ENCODE measurements at regions not wholly inside any gene's neighbourhood (a gene's known extent, or its start where the extent isn't known, plus 50 kb on each side); places are given as distances from the start of the nearest gene placed in this dataset.

DNA sequence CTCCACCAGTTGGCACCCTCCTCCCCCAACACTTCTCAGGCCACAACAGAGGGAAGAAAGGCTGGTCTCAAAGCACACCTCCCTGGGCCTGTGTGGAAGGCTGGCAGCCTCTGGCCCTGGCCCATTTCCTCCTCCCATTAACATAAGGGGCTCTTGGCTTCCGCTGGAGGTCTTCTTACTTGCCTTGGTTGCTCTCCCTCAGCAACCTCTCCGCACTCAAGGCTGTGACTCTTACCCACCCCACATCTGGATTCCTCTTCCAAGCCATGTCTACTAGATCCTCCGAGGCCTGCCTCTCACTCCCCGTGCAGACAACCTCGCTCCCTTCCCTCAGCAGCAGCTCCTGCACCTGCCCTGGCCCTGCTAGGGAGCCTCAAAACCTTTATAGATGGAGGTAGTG lies 76.7 kb upstream of the PRNP start:
- ATAC-seq (replicated peaks): no peak
- no peak overlapping the region for H3K27ac Mint-ChIP-seq
- H3K27me3 Mint-ChIP-seq: peaks cover 0 to 3% of the 10 kb centered on the region in 2 donors
- no peak for DNase-seq
- H3K4me1 Mint-ChIP-seq: peaks cover 27 to 36% of the 10 kb centered on the region in 2 donors
- no peaks in the 10 kb centered on the region for H3K9me3 Mint-ChIP-seq
- no peak overlapping the region for H3K4me3 Mint-ChIP-seq
- peaks cover 0 to 2% of the 10 kb centered on the region in 2 donors for H3K36me3 Mint-ChIP-seq

DNA sequence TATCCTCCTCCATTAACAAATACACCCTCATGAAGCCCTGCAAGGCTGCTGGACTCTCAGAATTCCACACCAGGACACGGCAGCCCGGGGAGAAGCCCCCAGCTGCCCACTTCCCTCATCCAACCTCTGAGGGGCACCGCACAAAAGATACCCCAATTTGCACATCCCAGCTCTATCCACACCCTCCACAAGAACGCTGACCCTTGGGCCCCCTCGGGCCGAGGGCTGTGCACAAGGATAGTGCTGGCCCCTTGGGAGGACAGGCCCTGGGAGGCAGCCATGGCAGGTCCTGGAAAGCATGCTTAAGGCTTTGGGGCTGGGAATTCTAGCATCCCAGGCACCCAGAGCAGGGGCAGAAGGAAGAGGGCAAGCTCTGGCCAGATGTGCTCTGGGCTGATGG lies 77.4 kb upstream of the PRNP start:
- ATAC-seq (replicated peaks): no peak
- Mint-ChIP-seq H3K36me3 (no peaks in the 10 kb centered on the region), H3K4me1 (peaks cover 20 to 30% of the 10 kb centered on the region in 2 donors), H3K27me3 (peaks cover 2 to 5% of the 10 kb centered on the region in 2 donors), H3K27ac (no peak overlapping the region), H3K9me3 (no peaks in the 10 kb centered on the region), H3K4me3 (no peak overlapping the region)
- no peak for DNase-seq

GRCh38 chr20:4607287-4607713 lies 79.0 kb upstream of the PRNP start:
- H3K4me1 Mint-ChIP-seq: peaks cover 12 to 24% of the 10 kb centered on the region in 2 donors
- no peaks in the 10 kb centered on the region for H3K36me3 Mint-ChIP-seq
- H3K27ac Mint-ChIP-seq: no peak overlapping the region
- H3K27me3 Mint-ChIP-seq: peaks cover 9 to 13% of the 10 kb centered on the region in 2 donors
- peak; percentile 90 to 92 for ATAC-seq (replicated peaks)
- H3K9me3 Mint-ChIP-seq: no peaks in the 10 kb centered on the region
- no peak overlapping the region for H3K4me3 Mint-ChIP-seq
- peak; percentile 48 for DNase-seq

DNA sequence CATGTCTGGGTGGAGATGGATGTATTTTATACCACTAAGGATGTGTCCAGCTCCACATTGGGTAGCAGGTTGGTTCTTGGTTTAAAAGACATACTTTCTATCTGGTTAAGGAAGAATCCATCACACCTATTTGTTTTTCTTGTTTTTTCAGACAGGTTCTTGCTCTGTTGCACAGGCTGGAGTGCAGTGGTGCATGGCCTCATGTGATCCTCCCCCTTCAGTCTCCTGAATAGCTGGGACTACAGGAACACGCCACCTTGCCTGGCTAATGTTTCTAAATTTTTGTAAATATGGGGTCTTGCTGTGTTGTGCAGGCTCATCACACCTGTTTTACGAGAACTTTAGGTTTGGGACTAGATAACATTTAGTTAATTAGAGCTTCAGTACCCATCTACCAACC lies 80.2 kb upstream of the PRNP start:
- Mint-ChIP-seq H3K27ac (no peak overlapping the region), H3K27me3 (peaks cover 13 to 20% of the 10 kb centered on the region in 2 donors), H3K4me3 (no peak overlapping the region), H3K9me3 (no peaks in the 10 kb centered on the region), H3K36me3 (no peaks in the 10 kb centered on the region), H3K4me1 (peaks cover 12 to 24% of the 10 kb centered on the region in 2 donors)
- no peak for ATAC-seq (replicated peaks)
- DNase-seq: no peak

DNA sequence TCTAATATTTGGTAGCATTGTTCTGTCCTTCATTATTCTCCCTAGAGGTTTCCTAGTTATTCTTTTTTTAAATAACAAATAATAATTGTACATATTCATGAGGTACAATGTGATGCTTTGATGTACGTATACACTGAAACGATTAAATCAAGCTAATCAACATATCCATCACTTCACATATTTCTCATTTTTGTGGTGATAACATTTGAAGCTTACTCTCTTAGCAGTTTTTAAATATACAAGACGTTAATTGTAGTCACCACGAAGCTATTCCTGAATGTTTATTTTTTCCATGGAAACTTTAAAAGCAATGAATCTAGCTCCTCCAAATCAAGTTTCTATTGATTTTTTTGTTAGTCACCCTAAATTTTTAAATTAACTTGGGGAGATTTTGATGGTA lies 81.1 kb upstream of the PRNP start:
- Mint-ChIP-seq H3K9me3 (no peaks in the 10 kb centered on the region), H3K4me3 (no peak overlapping the region), H3K27me3 (peaks cover 17 to 29% of the 10 kb centered on the region in 2 donors), H3K27ac (no peak overlapping the region), H3K4me1 (peaks cover 12 to 22% of the 10 kb centered on the region in 2 donors), H3K36me3 (no peaks in the 10 kb centered on the region)
- DNase-seq (no peak), ATAC-seq (replicated peaks) (no peak)

DNA sequence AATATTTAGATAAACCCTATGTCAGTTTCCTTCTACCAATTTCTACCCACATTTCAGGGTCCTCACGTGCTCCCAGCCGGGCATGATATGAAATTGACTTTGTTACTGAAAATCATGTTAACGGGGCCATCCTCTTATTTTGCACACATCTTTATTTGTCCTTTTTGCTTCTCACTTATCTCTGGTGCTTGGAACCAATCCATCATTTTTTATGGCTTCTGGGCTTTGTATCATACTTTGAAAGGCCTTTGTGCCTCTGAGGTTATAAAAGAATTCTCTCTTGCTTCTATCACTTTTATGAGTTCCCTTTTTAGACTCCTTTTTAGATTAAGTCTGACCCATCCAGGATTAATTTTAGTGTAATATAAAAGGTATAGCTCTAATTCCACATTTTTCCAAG lies 81.7 kb upstream of the PRNP start:
- Mint-ChIP-seq H3K27ac (no peak overlapping the region), H3K4me3 (no peak overlapping the region), H3K4me1 (peaks cover 11 to 17% of the 10 kb centered on the region in 2 donors), H3K9me3 (no peaks in the 10 kb centered on the region), H3K27me3 (peaks cover 17 to 29% of the 10 kb centered on the region in 2 donors), H3K36me3 (no peaks in the 10 kb centered on the region)
- ATAC-seq (replicated peaks): no peak
- no peak for DNase-seq

DNA sequence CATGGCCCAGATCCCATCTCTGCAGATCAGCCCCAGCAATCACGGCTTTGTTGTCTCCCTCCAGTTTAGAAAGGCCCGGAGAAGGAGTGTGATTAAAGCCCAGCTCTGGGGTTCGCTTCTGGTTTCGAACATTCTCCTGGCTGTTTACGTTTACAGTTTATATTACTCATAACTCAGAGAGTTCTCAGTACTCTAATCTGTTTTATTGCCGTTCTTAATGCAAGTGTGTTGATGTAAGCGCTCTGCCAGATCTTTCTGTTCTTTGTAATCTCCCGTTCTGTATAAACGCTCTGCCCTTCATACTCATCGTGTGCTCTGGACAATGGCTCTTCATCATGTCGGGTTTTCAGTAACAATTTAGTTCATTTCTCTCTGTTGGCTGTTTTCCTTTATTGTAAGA lies 82.5 kb upstream of the PRNP start:
- no peaks in the 10 kb centered on the region for H3K9me3 Mint-ChIP-seq
- H3K27me3 Mint-ChIP-seq: peaks cover 21 to 29% of the 10 kb centered on the region in 2 donors
- ATAC-seq (replicated peaks) (no peak), DNase-seq (no peak)
- no peak overlapping the region for H3K27ac Mint-ChIP-seq
- H3K4me1 Mint-ChIP-seq: peaks cover 11 to 13% of the 10 kb centered on the region in 2 donors
- no peaks in the 10 kb centered on the region for H3K36me3 Mint-ChIP-seq
- no peak overlapping the region for H3K4me3 Mint-ChIP-seq

GRCh38 chr20:4602297-4602631 lies 84.0 kb upstream of the PRNP start:
- H3K4me3 Mint-ChIP-seq: no peak overlapping the region
- no peak overlapping the region for H3K27ac Mint-ChIP-seq
- H3K27me3 Mint-ChIP-seq: peaks cover 26 to 34% of the 10 kb centered on the region in 2 donors
- H3K4me1 Mint-ChIP-seq: peaks cover 2 to 13% of the 10 kb centered on the region in 2 donors
- no peaks in the 10 kb centered on the region for H3K36me3 Mint-ChIP-seq
- H3K9me3 Mint-ChIP-seq: no peaks in the 10 kb centered on the region
- DNase-seq: no peak
- no peak for ATAC-seq (replicated peaks)

DNA sequence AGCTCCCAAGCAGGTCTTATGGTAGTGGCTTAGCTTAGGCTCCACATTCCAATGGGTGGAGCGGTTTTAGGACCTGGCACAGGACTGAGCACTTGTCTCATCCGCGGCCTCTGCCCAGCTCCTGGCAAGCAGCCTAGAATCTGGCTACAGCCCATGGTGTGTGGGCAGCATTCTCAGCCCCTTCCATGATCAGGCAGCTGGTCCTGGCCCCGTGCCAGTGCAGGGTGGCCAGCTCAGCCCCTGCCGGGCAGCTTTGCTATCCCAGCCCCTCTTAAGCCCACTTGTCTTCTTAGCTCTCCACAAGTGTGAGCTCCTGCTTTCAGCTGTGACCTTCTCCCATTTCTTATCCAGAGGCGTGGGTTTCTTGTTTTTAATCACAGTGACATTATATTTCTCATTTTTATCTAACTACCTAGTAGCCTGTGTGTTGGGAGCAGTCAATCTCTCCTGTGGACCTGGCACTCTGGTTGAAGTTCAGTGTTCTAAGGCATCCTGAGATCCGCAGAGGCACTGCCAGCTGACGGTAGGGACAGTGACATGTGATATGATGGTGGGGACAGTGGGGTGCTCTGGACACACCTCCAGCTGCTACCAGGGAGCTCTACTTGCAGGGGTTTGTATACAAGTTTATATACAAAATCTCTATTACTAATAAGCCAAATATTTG lies 84.5 kb upstream of the PRNP start:
- H3K27me3 Mint-ChIP-seq: peaks cover 26 to 39% of the 10 kb centered on the region in 2 donors
- no peaks in the 10 kb centered on the region for H3K9me3 Mint-ChIP-seq
- ATAC-seq (replicated peaks): no peak
- peaks cover 0 to 10% of the 10 kb centered on the region in 2 donors for H3K4me1 Mint-ChIP-seq
- no peak for DNase-seq
- peak overlapping the region; percentile 20 for H3K27ac Mint-ChIP-seq
- no peak overlapping the region for H3K4me3 Mint-ChIP-seq
- H3K36me3 Mint-ChIP-seq: no peaks in the 10 kb centered on the region

- Mint-ChIP-seq H3K4me1 (peaks cover 0 to 10% of the 10 kb centered on the region in 2 donors), H3K27ac (no peak overlapping the region), H3K4me3 (no peak overlapping the region), H3K9me3 (no peaks in the 10 kb centered on the region), H3K27me3 (peaks cover 26 to 42% of the 10 kb centered on the region in 2 donors), H3K36me3 (no peaks in the 10 kb centered on the region)
- no peak for ATAC-seq (replicated peaks)
- DNase-seq: no peak
Measured at GRCh38 chr20:4600308-4601014, 85.8 kb upstream of the PRNP start.

- Mint-ChIP-seq H3K27me3 (peaks cover 28 to 46% of the 10 kb centered on the region in 2 donors), H3K27ac (no peak overlapping the region), H3K4me3 (no peak overlapping the region), H3K4me1 (peaks cover 5 to 17% of the 10 kb centered on the region in 2 donors), H3K36me3 (no peaks in the 10 kb centered on the region), H3K9me3 (no peaks in the 10 kb centered on the region)
- no peak for DNase-seq
- no peak for ATAC-seq (replicated peaks)
Measured at GRCh38 chr20:4597215-4597614, 89.0 kb upstream of the PRNP start.

DNA sequence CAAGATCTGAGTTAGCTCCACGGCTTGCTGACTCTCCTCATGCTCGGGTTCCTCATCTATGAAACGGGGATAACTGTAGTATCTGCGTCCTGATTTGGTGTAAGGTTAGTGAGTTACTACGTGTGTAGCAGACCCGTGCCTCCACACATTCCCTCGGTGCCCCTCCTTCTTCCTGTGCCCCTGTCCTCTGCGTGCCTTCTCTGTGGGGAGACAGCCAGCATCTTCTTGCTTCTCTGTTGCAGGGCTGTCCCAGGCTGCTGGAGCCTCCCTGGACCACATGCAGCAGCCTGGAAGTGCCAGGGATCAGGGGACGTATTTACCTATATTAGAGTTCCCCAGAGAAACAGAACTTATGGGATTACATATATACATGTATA lies 93.1 kb upstream of the PRNP start:
- Mint-ChIP-seq H3K4me1 (peaks cover 5 to 13% of the 10 kb centered on the region in 2 donors), H3K36me3 (no peaks in the 10 kb centered on the region), H3K27me3 (peaks cover 23 to 27% of the 10 kb centered on the region in 2 donors), H3K9me3 (no peaks in the 10 kb centered on the region), H3K4me3 (peak overlapping the region; percentile 32 to 47), H3K27ac (no peak overlapping the region)
- DNase-seq: no peak
- ATAC-seq (replicated peaks): no peak

DNA sequence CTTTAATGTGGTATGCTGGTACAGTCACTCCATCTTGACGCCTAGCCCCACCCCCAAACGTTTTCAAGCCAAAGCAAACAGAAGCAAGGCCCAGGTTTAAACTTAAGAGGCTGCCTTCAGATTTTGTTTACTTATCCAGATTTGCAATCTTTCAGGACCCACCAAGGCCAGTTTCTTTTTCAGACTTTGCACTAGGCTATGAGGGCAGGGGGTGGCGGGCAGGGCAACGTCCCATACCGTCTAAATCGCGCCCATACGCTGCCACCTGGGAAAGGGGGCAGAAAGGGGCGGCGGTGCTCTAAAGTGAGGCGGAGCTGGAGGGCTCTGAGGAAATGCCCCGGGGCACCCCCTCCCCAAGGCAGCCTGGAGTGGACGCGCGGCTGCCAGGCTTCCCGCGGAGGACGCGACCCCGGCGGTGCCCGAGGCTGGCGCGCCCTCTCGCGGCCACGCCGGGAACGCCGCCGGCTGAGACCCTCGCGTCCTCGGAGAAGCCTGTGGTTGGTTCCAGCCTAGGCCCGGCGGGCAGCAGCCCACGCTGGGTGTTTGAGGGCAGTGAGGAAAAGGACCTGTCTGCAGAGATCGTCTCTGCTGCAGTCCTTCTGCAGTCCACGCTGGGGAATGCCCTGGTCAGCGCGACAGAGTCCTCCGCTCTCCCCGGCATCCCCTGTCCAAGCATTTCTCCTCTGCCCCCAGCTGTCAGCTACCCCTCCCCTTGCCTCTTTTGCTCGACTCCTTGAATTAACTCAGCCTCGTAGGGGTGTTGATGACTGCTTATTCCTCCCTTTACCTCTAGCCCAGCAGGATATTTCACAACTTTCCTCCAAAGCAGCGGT lies 93.7 kb upstream of the PRNP start:
- Mint-ChIP-seq H3K27me3 (peaks cover 20 to 24% of the 10 kb centered on the region in 2 donors), H3K27ac (no peak overlapping the region), H3K4me1 (peaks cover 5 to 7% of the 10 kb centered on the region in 2 donors), H3K36me3 (no peaks in the 10 kb centered on the region), H3K9me3 (no peaks in the 10 kb centered on the region), H3K4me3 (peak overlapping the region; percentile 32 to 53)
- peak; percentile 22 for DNase-seq
- ATAC-seq (replicated peaks): peak; percentile 77 to 86

DNA sequence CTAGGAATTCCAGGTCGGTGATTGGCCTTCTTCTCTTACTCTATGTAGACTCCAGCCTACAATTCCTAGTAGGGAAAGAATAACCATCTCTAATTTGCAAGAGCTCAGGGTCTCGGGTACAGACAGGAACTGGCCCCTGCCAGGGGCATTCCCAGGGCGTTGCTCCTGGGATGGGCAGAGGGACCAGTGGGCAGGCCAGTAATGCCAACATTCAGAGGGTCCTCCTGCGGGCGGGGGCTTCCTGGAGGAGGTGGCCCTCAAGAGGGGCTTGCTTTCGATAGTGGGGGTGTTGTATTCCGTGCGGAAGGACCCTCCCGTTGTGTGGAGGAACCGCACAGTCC lies 94.3 kb upstream of the PRNP start:
- Mint-ChIP-seq H3K27ac (no peak overlapping the region), H3K4me1 (peaks cover 5 to 7% of the 10 kb centered on the region in 2 donors), H3K4me3 (peak overlapping the region in 1 of 2 donors; percentile 53), H3K36me3 (no peaks in the 10 kb centered on the region), H3K9me3 (no peaks in the 10 kb centered on the region), H3K27me3 (peaks cover 15 to 18% of the 10 kb centered on the region in 2 donors)
- no peak for ATAC-seq (replicated peaks)
- no peak for DNase-seq
